Ecto neural progenitor cell (in vitro differentiated cells): ENCODE measurements at regions not wholly inside any gene's neighbourhood (a gene's known extent, or its start where the extent isn't known, plus 50 kb on each side); places are given as distances from the start of the nearest gene placed in this dataset.
"Not testable (repeated sequence)": the region's sequence is repeated elsewhere in the genome, so short reads cannot be mapped to it uniquely, and the experiment has no call there.

Experiments used
- DNase-seq: peaks from one replicate; pipeline ENCODE4 v3.0.0-alpha.2; 2018; ENCODE audit warnings: low spot score

DNA sequence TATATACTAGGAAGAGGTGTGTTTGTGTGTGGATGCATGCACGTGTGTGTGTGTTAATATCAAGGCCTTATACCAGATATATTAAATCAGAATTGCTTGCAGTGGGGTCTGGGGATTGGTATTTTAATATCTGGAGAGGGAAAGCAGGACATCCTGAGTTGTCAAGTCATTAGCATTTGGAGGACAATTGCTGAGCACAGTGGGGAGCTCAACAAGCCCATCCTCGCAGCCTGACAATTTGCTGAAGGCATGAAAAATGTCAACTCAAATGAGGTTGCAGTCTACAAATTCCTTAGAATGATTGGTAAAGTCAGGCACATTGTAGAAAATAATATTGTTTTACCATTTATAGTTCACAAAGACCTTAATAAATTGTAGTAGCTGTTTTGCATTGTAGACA, 627.4 kb downstream of the LRRC70 start:
- DNase-seq, result no peak

DNA sequence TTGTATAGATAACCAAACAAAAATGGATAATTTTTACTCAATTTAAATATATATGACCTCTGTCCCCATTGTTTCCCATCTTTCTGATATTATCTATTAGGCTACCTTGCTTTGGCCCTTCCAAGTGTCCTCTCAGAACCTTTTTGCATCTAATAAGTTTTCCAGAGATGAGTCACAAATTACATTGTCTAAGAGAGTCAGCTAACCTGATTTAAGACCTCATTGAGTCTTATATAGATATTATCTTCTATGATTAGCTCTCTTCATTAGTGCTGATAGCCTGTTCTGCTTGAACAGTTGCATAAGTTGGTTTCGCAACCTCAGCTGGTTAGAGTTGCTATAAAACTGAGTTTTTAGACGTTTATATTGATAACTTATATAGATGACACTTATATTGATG, 623.1 kb downstream of the LRRC70 start:
- DNase-seq, result no peak

DNA sequence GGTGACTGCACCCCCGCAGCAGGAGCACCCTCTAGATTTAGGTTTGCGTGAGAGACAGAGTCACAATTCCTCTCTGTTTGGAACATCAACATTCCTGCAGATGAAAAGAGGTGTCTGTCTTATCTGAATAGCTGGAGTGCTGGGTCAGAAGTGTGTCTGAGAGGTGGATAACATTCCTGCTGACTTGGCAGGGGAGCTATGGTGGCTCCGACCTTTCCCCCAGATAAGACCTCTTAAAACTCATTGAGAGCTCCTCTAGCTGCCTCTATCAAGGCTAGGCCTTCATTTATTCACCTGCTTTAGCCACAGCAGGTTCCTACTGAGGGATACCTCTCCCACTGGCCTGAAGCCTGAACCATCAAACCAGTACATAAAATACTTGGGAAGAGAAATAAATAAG, 615.5 kb downstream of the LRRC70 start:
- no peak for DNase-seq

DNA sequence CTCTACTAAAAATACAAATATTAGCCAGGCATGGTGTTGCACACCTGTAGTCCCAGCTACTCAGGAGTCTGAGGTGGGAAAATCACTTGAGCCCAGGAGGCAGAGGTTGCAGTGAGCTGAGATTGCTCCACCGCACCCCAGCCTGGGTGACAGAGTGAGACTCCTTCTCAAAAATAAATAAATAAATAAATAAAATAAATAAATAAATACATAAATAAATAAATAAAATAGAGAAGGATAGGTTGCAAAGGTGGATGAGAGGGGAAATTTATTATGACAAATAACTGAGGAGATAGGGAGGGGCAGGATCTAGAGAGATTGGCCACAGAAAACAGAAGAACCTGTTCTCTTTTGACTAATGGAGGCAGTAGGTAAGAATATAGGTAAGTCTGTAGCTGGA, 601.6 kb downstream of the LRRC70 start:
- not testable (repeated sequence) for DNase-seq

DNA sequence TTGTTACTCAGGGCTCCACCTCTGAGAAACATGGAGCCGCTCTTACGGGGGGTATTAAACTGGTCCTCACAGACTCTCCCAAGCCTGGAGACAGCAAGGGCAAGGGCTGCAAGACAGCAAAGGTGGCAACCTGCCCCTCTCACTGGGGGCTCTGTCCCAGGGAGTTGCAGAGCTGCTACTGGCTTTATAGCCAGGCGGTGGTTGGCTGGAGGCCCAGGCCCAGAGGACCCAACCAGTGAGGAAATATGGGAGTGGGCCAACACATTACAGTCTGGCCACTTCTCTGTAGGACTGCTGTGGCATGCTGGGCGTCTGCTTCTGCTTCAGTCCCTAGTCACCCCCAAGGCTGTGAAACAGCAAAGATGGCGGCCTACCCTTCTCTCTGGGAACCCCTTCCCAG, 597.2 kb downstream of the LRRC70 start:
- no peak for DNase-seq

DNA sequence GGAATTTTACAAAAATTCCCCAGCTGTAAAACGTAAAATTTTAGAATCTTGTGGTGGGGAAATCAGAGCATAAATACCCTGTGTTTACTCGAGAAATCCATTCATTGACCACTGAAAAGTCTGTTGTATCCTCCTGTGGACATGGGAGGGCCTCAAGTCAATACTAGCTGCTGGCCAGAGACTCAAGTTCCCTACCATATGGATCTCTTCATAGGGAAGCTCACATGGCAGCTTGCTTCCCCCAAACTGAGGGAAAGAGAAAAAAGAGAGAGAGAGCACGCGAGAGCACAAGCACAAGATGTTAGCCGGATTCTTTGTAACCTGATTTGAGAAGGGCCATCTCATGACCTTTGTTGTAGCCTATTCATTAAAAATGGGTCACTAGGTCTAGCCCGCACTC, 591.9 kb downstream of the LRRC70 start:
- no peak for DNase-seq

DNA sequence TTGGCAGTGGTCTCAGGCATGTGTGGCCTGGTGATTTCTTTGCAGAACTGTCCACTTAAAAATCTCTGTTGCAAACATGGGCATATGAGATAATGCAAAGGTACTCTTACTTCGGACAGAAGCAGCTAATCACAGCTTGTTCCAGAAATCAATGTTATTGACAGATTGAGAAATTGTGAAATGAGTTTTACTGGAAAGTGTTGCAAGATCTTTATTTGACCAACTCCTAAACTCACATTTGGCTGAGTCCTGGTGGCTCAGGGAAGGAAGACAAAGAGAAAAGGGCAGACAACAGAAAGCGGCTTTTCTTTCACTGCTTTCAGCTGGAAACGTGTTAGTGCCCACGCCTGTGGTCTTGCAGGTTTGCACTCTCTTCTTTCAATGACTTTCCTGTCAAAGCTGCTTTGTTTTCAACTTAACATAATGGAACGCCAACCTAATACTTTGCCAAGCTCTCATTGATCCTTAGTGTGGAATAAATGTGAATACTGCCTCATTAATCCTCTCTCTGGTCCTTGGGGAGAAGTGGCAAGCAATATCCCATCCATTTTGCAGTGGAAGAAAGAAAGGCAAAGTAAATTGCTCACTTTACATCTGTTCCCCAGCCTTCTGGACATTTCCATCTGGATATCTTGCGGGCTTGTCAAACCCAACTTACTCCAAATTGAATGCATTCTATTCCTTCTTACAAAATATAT, 586.4 kb downstream of the LRRC70 start:
- DNase-seq, result no peak

DNA sequence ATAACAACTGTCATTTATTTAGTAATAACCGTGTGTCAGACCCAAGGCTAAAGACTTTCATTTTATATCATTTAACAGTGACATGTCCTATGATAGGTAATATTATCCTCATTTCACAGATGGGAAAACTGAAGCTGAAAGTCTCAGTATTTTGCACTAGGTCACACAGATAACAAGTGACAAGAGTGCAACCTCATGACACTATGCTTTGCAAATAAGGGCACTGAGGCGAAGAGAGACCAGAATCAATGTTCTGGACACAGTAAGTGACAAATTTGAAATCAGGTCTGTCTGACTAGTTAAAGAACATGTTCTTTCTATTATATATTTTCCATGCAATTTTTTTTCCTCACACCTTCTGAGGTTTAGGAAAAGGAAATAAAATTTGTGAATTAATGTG, 585.7 kb downstream of the LRRC70 start:
- DNase-seq, result no peak

DNA sequence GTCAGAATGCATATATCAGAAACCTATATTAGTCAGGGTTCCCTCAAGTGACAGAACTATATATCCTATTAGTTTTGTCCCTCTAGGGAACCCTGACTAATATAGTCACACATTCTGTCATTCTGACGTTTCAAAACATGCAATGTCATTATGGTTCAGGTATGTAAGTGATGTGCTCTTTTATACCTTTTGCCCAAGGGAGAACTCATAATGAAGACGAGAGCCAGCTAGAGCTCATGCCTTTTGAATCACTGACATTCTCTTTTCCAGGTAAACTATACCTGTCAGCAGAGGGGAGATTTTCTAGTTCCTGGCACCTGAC, 576.7 kb downstream of the LRRC70 start:
- DNase-seq, result no peak

DNA sequence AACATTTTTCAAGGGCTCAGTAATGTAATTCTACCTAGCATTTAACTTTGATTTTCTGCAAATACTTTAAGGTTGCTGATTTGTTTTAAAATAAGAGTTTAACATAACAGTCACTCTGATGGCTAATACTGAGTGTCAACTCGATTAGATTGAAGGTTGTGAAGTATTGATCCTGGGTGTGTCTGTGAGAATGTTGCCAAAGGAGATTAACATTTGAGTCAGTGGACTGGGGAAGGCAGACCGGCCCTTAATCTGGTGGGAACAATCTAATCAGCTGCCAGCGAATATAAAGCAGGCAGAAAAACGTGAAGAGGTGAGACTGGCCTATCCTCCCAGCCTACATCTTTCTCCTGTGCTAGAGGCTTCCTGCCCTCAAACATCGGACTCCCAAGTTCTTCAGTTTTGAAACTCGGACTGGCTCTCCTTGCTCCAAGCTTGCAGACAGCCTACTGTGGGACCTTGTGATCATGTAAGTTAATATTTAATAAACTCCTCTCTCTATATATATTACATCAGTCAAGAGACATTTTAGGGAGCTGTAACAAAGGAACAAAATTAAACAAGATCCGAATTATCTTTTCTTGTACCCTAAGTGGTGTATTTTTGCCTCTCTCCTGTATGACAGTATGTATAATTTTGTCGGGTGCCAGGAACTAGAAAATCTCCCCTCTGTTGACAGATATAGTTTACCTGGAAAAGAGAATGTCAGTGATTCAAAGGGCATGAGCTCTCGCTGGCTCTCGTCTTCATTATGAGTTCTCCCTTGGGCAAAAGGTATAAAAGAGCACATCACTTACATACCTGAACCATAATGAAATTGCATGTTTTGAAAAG, 576.1 kb downstream of the LRRC70 start:
- DNase-seq, result no peak

DNA sequence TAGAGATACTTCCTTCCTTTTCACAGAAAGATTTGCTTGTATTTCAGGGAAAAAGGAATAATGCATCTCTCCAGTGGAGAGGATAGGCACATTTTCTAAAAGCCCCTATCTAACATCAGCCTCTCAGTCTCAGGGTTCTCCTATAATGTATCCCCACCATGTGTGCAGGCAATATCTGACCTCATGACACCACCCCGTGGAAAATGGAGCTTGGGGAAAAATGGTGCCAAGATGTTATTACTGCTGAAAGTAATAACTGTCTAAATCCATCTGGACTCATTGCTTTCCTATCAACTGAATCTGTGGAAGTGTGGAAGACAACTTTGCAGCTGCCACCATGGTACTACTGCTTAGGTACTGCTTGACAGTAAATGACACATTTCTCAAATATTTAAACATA, 574.3 kb downstream of the LRRC70 start:
- DNase-seq, result no peak

DNA sequence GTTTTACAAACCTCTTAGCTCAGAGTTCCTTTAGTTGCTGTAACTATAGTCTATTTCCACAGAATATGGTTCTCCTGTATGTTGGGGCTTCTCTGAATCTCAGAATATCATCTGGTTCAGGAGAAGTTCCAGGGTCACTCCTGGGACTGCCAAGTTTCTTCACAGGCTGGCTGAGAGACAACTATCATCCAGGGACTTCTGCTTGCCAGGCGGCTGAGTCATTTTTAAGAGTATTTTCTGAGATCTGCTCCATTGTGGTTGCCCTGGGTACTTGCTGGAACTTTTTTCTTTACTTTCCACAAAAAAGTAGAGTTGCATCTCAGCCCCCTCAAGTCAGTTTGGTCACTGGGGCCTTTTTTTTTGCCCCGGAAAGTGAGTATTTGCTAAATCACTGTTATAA, 566.5 kb downstream of the LRRC70 start:
- DNase-seq, result no peak

DNA sequence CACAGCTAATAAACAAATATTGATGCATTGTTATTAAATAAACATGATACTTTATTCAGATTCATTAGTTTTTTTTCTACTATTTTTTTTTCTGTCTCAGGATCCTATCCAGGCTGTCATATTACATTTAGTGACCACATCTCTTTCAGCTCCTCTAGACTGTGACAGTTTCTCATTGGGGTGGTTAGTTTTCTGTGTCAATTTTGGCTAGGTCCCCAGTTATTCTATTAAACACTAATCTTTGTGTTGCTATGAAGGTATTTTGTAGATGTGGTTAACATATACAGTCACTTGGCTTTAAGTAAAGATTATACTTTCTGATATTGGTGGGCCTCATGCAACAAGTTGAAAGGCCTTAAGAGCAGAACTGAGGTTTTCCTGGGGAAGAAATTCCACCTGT, 563.0 kb downstream of the LRRC70 start:
- no peak for DNase-seq

DNA sequence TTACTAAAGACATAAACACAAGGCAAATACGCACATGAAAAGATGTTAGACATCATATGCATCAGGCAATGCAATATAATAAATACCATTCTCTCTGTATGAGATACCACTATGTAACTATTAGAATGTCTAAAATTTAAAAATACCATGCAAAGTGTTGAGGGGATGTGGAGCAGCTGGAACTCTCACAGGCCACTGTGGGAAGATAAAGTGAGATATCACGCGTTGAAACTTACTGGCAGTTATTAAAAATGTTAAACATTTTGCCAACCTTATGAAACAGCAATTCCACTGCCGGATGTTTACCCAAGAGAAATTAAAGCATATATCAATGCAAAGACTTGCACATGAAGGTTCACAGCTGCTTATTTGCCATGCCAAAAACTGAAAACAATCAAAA, 556.7 kb downstream of the LRRC70 start:
- DNase-seq, result no peak

DNA sequence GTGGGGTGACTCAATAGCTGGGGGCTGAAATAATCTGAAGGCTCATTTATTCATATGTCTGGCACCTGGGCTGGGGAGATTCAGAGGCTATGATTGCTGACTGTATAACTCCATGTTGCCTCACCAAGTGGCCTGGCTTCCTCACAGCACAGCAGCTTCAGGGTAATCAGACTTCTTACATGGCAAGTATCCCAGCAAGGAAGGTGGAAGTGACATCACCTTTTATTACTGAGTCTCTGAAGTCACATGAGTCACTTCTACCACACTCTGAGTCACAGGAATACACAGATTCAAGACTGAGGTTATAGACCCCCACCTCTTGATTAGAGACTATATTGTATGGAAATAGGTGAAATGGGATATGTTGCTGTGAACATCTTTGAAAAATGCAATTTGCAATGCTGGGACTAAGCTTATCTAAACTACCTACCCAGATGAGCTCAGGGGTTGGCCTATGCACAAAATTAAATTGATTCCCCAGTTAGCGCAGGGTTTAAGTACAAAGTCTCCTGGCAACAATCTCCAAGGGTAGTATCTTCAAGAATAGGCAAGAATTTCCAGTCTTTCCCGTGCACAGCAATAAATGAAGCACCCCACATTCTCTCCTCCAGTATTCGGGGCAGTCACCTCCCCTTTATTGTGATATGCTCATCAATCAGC, 553.1 kb downstream of the LRRC70 start:
- DNase-seq, result no peak

DNA sequence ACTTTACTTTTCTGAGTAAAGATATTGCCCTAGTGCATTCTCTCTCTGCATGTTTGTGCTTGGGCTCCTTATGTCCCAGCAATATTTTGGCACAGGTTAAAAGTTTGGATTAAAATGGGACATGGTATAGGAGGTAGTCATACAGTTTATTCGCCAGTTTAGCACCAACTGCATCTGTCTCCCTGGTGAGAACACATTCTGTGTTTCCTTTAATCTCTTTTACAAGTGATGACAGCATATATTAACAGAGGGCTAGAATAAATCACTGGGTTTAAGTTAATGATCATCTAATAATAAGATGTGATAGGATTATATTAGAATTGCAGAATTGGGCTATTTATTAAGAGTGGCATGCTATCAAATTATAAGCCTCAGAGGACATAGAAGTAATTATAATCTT, 550.1 kb downstream of the LRRC70 start:
- no peak for DNase-seq

DNA sequence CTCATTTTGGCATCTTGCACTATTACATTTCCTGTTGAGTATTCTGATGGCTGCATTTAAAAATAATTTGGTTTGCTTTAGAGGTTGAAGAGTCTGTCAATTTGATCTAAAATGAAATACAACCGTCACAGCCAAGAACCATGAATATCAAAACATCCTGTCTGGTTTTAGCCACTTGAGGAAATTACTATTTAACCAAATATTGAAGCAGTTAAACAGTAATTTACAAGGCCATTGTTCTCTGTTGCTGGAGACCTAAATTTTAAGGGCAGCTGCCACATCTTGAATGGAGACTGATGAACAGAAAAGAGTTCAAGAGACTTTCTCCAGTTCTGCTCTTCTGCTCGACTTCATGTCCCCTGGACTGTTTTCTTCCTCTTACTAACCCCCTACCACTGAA, 549.4 kb downstream of the LRRC70 start:
- DNase-seq, result no peak

DNA sequence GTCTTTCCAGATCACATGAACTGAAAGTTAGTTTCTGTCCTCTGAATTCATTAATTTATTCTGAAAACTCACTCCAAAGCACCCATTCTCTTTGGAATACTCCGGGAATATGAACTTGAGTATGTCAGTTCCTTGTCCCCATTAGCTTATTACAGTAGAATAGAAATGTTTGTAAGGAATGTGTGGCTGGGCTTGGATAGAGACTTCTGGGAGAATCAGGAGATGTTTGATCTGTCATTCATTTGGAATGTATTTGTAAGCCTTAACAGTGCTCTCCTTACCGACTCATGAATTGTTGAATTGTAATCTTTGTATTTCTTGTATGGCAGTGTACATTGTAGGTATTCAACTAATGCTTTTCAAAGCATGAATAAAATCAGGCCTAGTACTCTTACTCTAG, 548.4 kb downstream of the LRRC70 start:
- no peak for DNase-seq

DNA sequence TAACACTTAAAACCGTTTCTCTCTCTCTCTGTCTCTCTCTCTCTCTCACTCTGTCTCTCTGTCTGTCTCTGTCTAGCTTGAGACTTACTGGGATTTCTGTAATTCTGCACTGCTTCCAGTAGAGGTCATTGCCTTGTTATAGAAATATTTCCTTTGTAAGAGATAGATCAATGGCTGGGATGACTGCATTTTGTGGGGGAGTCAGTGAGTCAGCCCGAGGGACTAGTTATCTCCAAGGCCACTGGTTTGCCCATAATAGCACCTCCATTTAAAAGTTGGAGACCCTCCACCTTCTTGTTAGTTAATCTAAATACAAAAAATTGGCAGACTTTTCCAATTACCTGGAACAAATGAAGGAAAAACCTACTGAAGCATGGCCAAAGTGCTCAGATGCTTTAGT, 547.2 kb downstream of the LRRC70 start:
- no peak for DNase-seq

DNA sequence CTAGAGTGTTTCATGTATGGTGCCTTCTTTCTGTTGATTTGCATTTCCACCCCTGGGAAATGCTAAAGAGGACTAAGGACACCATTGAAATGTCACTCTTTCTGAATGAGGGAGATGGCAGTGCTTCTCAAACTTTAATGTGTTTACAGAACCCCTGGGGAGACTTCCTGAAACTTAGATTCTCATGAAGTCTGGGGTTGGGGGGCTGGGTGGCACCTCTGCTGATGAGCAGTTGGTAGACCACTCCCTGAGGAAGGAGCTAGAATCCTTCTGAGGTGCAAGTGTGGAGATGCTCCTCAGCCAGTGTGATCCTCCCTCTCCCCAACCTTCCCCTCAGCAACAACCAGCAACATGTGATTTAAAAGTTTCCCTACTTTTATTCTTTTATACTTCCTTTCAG, 546.8 kb downstream of the LRRC70 start:
- no peak for DNase-seq

DNA sequence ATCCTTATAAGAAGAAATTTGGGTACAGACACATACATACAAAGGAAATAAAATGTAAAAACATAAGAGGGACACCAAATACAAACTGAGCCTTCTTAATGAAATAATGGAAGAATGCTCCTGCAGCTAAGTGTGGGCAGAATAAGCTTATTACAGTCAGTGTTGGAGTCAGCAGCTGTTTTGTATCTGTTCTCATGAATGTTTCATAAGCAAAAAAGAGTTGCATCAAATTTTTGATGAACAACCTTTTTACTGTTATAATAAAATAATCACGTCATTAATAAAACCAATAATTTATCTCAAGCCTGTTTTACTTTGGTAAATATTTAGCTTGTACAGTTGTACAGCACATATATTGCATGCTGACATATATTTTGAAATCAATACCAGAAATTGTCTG, 545.6 kb downstream of the LRRC70 start:
- no peak for DNase-seq

DNA sequence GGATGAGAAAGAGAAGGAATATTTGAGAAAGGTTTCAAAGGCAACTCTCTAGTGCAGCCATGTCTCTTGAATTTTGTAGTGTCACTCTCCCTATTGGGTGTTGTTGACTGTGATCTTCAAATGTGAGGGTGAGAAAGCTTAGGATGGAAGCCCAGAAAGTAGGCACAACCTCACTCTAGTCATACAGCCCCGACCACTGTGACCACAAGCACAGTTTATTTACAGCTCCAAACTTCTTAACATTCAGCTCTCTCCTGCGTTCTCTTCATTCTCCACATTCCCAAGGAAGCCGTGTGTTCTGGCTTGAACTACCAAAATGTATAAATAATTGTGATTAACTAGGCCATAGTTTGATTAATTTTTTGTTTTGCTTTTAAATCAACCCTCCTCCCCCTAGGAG, 542.9 kb downstream of the LRRC70 start:
- DNase-seq, result no peak

DNA sequence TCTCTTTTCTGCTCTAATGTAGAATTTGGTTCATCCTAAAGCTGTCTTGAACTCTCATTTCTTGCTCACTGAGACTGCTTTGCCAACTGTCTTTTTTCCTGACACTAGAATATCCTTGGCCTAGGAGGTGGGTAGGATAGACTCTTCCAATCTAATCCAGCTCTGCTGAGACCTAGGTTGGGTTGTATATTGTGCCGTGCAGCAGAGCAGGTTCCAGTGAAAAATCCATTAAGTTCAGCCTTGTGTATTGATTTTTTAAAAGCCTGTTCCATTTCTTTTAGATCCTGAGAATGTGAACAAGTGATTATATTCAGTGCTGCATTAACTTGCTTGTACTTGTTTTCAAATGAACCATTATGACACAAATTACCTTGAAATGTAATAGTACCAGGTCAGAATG, 539.6 kb downstream of the LRRC70 start:
- no peak for DNase-seq

DNA sequence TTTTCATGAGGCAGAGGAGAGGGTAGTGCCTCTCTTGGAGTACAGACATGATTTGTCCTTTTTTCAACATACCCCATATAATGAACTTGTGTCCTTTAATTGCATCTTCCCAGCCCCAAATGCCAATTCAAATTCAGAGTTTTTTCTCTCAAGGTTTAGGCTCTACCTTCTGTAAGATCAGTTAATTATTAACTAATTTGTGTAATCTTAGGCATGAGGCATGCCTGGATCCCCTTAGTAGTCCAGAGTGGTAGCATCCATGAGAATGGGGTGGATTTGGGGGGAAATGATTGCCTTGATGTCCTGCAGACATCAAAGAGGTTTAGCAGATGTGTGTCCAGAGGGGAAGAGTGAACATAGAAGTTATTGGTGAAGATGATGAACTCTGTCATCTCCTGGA, 533.3 kb downstream of the LRRC70 start:
- no peak for DNase-seq
